GM03348 (cell line): ENCODE measurements at regions not wholly inside any gene's neighbourhood (a gene's known extent, or its start where the extent isn't known, plus 50 kb on each side); places are given as distances from the start of the nearest gene placed in this dataset.

Source experiments
- DNase-seq: peaks from one replicate; pipeline ENCODE4 v3.0.0; 2012; ENCODE audit warnings: low spot score

GRCh38 chrX:42725196-42725595 lies 52.8 kb downstream of the PPP1R2C start:
- no peak for DNase-seq

DNA sequence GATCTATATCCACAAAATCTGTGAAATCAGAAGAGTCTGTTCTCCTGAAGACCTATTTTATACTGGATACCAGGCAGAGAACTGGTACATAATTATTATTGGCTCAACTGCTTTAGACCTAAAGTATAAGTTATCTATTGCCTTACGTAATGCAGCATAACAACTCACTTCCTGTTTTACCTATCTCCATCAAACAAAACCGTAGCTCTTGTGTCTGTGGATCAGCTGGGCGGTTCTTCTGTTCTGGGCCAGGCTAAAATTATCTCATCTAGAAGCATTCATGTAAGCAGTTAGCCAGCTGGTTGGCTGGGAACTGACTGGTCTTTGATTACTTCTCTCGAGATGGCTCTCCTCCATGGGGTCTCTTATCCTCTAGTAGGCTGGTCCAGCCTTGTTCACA lies 57.8 kb downstream of the PPP1R2C start:
- no peak for DNase-seq

GRCh38 chrX:42715701-42716262 lies 62.2 kb downstream of the PPP1R2C start:
- no peak for DNase-seq

- no peak for DNase-seq
Observed at GRCh38 chrX:42714981-42715700, 62.8 kb downstream of the PPP1R2C start.

GRCh38 chrX:42710452-42710851 lies 67.5 kb downstream of the PPP1R2C start:
- DNase-seq = no peak

- DNase-seq = no peak
Observed at GRCh38 chrX:42708222-42708621, 69.7 kb downstream of the PPP1R2C start.

DNA sequence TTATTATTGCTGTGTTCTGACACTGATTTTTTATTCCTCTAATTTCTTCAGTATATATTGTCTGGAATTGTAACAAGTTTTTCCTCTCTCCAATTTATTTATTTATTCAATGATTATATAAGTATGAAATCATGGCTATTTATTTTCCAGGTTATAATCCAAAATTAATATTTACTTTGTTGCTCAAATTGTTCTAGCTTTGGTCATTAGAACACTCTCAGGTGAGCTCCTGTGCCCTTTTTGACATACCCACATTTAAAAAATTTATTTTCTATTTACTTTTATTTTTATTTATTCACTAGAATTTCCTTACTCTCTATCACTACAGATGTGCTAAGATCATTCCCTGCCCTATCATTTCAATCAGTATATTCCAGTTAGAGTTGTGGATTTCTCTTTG lies 70.2 kb downstream of the PPP1R2C start:
- DNase-seq = no peak

DNA sequence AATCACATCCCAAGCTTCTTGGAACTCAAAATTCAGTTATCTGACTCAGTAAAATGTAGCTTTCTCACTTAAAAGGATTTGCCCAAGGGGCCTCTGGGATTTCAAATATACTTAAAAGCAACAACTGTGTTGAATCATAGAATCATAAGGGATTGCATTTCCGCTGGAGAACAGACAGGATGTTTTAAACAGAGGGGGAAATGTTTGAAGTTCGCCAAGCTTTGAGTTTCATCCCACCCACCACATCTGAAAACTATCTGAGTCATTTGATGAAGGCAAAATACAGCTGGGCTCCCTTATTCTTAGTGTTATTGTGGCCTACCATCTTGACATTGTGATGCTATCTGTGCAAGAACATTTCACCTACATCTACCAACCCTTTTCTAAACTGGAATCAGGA lies 73.5 kb downstream of the PPP1R2C start:
- peak; percentile 1 for DNase-seq

GRCh38 chrX:42697544-42697943 lies 80.4 kb downstream of the PPP1R2C start:
- no peak for DNase-seq

DNA sequence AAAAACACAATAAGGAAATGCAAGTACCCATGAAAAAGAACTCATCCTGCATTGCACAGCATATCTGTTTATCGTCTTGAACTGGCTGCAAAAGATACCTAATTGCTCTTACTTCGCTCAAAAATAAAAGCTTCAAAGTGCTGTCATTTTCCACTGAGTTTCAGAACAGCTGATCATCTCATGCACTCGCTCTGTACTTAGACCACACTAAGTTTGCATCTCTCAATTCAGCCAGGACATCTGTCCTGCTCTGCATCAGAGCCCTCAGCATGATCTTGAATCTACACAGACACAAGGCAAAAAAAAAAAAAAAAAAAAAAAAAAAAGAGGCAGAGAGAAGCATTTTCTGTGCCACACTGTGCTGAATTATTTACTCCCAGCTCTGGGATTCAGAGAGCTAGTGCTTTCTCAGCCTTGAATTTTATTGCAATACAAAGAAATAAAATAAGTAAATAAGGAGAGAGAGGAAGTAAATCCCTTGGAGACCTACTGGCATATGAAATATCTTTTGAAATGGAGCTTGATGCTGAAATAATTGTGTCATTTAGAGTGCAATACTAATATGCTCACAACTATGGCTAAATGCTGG lies 81.3 kb downstream of the PPP1R2C start:
- DNase-seq = no peak

DNA sequence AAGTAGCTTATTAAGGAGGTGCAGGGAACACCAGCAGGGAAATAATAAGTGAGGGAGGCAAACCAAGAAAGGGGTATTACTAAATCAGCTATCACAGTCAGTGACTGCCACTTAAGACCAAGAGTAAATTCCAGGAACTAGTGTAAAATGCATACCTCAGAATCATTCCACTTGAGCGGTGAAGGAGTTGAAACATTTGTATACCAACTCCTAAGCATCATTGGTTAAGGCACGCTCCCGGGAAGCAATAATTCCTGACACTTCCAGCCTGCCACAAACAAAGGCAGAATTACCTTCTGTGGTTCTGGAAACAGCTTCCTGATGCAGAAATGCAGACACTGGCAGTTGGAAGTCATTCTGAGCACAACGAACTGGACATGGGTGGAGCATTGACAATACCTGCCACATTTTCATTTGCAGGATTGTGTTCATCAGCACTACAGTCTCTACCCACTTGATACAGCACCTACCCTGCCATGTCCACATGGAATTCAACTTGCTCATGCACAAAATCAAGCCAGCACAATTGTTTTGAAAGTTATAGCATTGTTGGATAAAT lies 82.1 kb downstream of the PPP1R2C start:
- DNase-seq = no peak

DNA sequence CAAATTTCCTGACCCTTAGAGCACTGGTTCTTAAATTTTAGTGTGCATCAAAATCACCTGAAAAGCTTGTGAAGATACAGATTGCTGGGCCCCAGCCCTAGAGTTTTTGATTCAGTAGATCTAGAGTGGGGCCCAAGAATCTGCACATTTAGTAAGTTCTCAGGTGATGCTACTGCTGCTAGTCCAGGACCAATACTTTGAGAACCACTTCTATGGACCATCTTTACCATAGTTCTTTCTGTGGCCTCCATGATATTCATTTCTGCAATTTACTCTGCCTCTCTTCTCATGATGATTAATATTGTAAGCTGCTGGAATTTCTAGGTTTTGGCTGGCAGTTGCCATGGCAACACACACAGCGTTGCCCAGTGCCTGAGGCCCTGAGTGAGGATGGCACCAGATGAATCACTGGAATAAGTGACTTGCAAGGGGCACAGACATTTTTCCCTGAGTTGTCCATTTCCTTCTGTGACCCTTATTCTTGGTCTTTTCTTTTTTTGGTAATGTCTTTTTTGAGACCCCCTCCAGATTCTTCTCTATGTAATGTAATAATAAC lies 83.6 kb downstream of the PPP1R2C start:
- DNase-seq = no peak

- DNase-seq = no peak
Observed at GRCh38 chrX:42691196-42691595, 86.8 kb downstream of the PPP1R2C start.

GRCh38 chrX:42686706-42687105 lies 91.3 kb downstream of the PPP1R2C start:
- DNase-seq = peak; percentile 4

DNA sequence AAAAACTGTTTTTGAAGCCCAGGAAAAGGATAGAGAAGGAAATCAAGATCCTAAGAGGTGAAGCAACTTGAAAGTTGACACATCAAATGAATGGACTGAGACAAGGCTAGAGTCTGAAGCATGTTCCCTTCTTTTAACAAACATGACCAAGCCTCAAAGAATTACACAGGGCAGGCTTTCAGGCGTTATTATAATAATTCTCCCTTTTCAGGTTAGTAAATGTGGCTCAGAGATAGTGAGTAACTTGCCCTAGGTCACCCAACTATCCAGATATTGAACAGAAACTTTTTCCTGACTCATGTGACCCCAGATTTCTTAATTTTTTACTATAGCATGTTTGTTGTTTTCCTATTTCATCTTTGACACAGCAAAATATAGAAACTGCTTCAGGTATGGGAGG lies 91.7 kb downstream of the PPP1R2C start:
- DNase-seq = no peak

DNA sequence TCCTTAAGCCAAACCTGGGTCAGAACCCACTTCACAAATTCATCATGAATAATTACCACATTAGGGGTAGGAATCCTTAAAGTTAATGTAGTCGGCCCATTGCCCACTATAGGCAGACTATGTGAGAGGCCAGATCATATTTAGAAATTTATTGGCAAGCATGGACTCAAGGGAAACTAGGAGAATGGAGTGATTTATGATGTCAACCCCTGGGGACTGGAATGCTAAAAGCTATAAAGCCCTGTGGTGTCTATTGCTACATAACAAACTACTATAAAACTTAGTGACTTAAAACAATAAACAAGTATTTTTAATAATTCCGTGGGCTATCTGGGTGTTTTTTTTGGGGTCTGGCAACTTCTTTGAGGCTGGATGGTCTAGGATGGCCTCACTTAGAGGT lies 93.9 kb downstream of the PPP1R2C start:
- no peak for DNase-seq

GRCh38 chrX:42680666-42681065 lies 97.3 kb downstream of the PPP1R2C start:
- DNase-seq = peak; percentile 4

DNA sequence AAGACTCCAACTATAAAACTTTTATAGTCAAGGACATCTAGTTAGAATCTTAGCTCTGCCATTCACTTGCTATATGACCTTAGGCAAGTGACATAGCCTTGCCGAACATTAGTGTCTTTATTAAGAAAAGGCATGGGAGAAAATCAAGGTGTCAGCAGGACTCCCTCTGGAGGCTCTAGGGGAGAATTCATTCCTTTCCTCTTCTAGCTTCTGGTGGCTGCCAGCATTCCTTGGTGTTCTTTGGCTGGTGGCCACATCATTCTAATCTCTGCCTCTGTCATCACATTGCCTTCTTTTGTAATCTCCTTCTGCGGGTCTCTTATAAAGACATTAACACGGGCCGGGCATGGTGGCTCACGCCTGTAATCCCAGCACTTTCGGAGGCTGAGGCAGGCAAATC lies 99.8 kb downstream of the PPP1R2C start:
- DNase-seq = peak; percentile 1

GRCh38 chrX:42673301-42673810 lies 104.6 kb downstream of the PPP1R2C start:
- no peak for DNase-seq

DNA sequence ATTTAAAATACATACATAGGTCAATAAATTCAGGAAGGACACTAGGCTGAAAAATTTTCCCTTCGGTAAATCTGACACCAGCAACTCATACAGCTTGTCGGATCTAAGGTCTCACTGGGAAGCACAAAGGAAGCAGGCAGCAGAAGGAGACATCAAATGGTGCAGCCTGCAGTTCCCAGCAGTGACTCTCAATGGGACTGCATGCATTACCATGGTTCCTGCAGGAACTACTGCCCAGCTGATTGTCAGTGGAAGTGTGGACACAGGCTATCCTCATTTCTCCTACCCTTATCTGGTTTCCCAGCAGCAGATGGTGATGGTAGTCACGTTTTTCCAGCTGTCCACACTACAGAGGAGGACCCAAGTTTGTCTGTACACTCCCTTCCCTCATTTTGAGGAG lies 113.3 kb downstream of the PPP1R2C start:
- DNase-seq = no peak

GRCh38 chrX:42628471-42628870 lies 149.5 kb downstream of the PPP1R2C start:
- no peak for DNase-seq

- no peak for DNase-seq
Observed at GRCh38 chrX:42627891-42628290, 150.1 kb downstream of the PPP1R2C start.

GRCh38 chrX:42624524-42624923 lies 153.4 kb downstream of the PPP1R2C start:
- DNase-seq = no peak
